LNCaP clone FGC (cell line): ENCODE measurements at regions not wholly inside any gene's neighbourhood (a gene's known extent, or its start where the extent isn't known, plus 50 kb on each side); places are given as distances from the start of the nearest gene placed in this dataset.
"Not testable (repeated sequence)": the region's sequence is repeated elsewhere in the genome, so short reads cannot be mapped to it uniquely, and the experiment has no call there.

ENCODE experiments used
- DNase-seq: peaks from one replicate; pipeline ENCODE4 v3.0.0-alpha.2; 2011; ENCODE audit warnings: low read depth
- H3K4me3 ChIP-seq: 2 replicates; pipeline ENCODE4 v1.5.1; 2011; ENCODE audit warnings: mild to moderate bottlenecking, low read depth, low read length, control low read depth
- TF ChIP-seq, protein P1 (sequence below): IDR thresholded peaks from 2 replicates; pipeline ENCODE4 v1.5.1; 2012; ENCODE audit warnings: mild to moderate bottlenecking; ENCODE audit not compliant: control insufficient read depth, insufficient read depth; ENCODE audit errors: extremely low read depth

DNA sequence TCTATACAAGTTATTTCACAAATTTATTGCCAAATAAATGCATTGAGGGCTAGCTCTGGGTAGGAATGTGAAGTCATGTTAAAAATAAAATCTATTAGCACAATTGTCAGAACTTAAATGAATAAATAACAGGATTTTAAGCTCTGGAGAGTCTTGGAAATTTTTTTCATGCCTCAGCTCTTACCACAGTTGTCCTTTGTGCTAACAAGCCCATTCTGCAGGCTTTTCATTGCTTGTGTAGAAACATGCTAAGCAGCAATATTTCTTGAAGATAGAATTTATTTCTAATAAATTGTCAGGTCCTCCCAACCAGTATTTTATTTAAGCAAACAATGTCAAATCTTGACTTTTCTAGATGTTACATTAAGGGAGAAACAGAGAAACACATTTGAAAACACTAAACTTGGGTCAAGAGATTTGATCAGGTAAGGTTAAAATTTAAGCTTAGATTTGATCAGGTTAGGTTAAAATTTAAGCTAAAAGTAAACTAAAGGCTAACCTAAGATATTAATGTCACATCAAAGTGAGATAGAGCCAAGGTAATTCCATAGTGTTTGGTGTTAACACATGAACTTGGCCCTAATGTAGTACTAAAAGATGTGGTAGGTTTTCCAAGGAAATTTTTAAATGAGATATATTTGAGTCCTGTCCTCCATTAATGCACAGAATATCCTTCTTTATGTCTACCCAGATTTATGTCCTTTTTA lies 179.1 kb upstream of the IL1RAPL1 start:
- no peak for DNase-seq
- TF ChIP-seq, protein P1, sequence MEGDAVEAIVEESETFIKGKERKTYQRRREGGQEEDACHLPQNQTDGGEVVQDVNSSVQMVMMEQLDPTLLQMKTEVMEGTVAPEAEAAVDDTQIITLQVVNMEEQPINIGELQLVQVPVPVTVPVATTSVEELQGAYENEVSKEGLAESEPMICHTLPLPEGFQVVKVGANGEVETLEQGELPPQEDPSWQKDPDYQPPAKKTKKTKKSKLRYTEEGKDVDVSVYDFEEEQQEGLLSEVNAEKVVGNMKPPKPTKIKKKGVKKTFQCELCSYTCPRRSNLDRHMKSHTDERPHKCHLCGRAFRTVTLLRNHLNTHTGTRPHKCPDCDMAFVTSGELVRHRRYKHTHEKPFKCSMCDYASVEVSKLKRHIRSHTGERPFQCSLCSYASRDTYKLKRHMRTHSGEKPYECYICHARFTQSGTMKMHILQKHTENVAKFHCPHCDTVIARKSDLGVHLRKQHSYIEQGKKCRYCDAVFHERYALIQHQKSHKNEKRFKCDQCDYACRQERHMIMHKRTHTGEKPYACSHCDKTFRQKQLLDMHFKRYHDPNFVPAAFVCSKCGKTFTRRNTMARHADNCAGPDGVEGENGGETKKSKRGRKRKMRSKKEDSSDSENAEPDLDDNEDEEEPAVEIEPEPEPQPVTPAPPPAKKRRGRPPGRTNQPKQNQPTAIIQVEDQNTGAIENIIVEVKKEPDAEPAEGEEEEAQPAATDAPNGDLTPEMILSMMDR: no peak
- H3K4me3 ChIP-seq: no peak overlapping the region

GRCh38 chrX:28398342-28398741 lies 188.9 kb upstream of the IL1RAPL1 start:
- TF ChIP-seq, protein P1: no peak
- DNase-seq: no peak

DNA sequence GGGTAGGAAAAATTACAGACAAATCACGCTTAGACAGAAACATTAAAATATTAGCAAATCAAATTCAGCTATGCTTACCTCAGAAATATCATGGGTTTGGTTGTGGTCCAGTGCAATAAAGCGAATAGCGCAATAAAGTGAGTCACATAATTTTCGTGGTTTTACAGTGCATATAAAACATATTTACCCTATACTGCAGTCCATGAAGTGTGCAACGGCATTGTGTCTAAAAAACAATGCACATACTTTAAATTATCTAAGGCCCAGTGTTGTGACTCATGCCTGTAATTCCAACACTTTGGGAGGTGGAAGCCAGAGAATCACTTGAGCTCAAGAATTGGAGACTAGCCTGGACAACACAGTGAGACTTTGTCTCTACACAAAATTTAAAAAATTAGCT lies 195.7 kb upstream of the IL1RAPL1 start:
- DNase-seq: no peak
- no peak overlapping the region for H3K4me3 ChIP-seq
- TF ChIP-seq, protein P1: no peak

More at GRCh38 chrX:28398342-28398741, 188.9 kb upstream of the IL1RAPL1 start:
- no peak overlapping the region for H3K4me3 ChIP-seq

GRCh38 chrX:28379103-28379502 lies 208.1 kb upstream of the IL1RAPL1 start:
- DNase-seq: no peak
- no peak overlapping the region for H3K4me3 ChIP-seq
- TF ChIP-seq, protein P1: no peak

- DNase-seq, H3K4me3 ChIP-seq: not testable (repeated sequence)
Measured at GRCh38 chrX:28367649-28368048, 219.6 kb upstream of the IL1RAPL1 start.

GRCh38 chrX:28351801-28352200 lies 235.4 kb upstream of the IL1RAPL1 start:
- TF ChIP-seq, protein P1: no peak
- H3K4me3 ChIP-seq: no peak overlapping the region
- no peak for DNase-seq

GRCh38 chrX:28349888-28350287 lies 237.4 kb upstream of the IL1RAPL1 start:
- DNase-seq: no peak
- TF ChIP-seq, protein P1: no peak
- H3K4me3 ChIP-seq: no peak overlapping the region
